CD4-positive, alpha-beta memory T cell (primary cell): ENCODE measurements at regions not wholly inside any gene's neighbourhood (a gene's known extent, or its start where the extent isn't known, plus 50 kb on each side); places are given as distances from the start of the nearest gene placed in this dataset.
"Not testable (repeated sequence)": the region's sequence is repeated elsewhere in the genome, so short reads cannot be mapped to it uniquely, and the experiment has no call there.

Experiments used
- CTCF ChIA-PET: fragments of 350-600 bp; sonication (Branson Sonifier 250); formaldehyde crosslinking; loops from one replicate; lab custom pipeline; 2021; ENCODE audit warnings: inconsistent platforms; ENCODE audit not compliant: partially characterized antibody; lab: Charles Lee
- POLR2A ChIA-PET: fragments of 350-600 bp; sonication (Branson Sonifier 250); formaldehyde crosslinking; loops from one replicate; lab custom pipeline; 2021; ENCODE audit not compliant: partially characterized antibody; lab: Charles Lee
- DNase-seq, 5 donors: peaks; one replicate each; pipeline versions ENCODE4 v3.0.0 to v3.0.0-alpha.2; 2020 to 2022; ENCODE audit warnings: mixed read lengths in 1 of 5
- H3K27ac ChIP-seq: one replicate; pipeline ENCODE4 v1.7.0; 2013; ENCODE audit warnings: low read depth, low read length
- H3K27me3 ChIP-seq: 2 replicates; pipeline ENCODE4 v1.7.0; 2013; ENCODE audit warnings: mild to moderate bottlenecking, low read length, moderate library complexity; ENCODE audit not compliant: insufficient read depth
- H3K36me3 ChIP-seq: 2 replicates; pipeline ENCODE4 v1.7.0; 2013; ENCODE audit warnings: mild to moderate bottlenecking, low read length, moderate library complexity; ENCODE audit not compliant: insufficient read depth
- H3K4me1 ChIP-seq: 2 replicates; pipeline ENCODE4 v1.7.0; 2013; ENCODE audit warnings: mild to moderate bottlenecking, low read length, moderate library complexity; ENCODE audit not compliant: insufficient read depth
- H3K4me3 ChIP-seq, 2 donors: one replicate each; pipeline ENCODE4 v1.7.0; 2013; ENCODE audit warnings: low read length in 2 of 2, mild to moderate bottlenecking in 1 of 2
- H3K9me3 ChIP-seq, 2 donors: one replicate each; pipeline ENCODE4 v1.7.0; 2013; ENCODE audit warnings: low read length in 2 of 2, control low read depth in 1 of 2; ENCODE audit not compliant: control insufficient read depth in 1 of 2
- H3K27ac Mint-ChIP-seq, 7 donors: one replicate each; pipeline ENCODE4 v1.8.0; 2020 to 2021; ENCODE audit warnings: mixed read lengths in 7 of 7, mild to moderate bottlenecking in 6 of 7, inconsistent platforms in 3 of 7, moderate library complexity in 3 of 7
- H3K27me3 Mint-ChIP-seq, 2 donors: one replicate each; pipeline ENCODE4 v1.8.0; 2020 to 2021; ENCODE audit warnings: mixed read lengths in 2 of 2
- H3K36me3 Mint-ChIP-seq, 2 donors: one replicate each; pipeline ENCODE4 v1.8.0; 2020 to 2021; ENCODE audit warnings: mixed read lengths in 2 of 2, inconsistent platforms in 1 of 2, mild to moderate bottlenecking in 1 of 2
- H3K4me1 Mint-ChIP-seq, 4 donors: one replicate each; pipeline ENCODE4 v1.8.0; 2020 to 2021; ENCODE audit warnings: mixed read lengths in 4 of 4, mild to moderate bottlenecking in 1 of 4
- H3K4me3 Mint-ChIP-seq, 8 donors: one replicate each; pipeline ENCODE4 v1.8.0; 2020 to 2021; ENCODE audit warnings: mixed read lengths in 8 of 8, mild to moderate bottlenecking in 7 of 8, moderate library complexity in 6 of 8, inconsistent platforms in 3 of 8
- H3K9me3 Mint-ChIP-seq, 8 donors: one replicate each; pipeline ENCODE4 v1.8.0; 2020 to 2021; ENCODE audit warnings: mixed read lengths in 8 of 8, mild to moderate bottlenecking in 5 of 8, inconsistent platforms in 3 of 8, moderate library complexity in 1 of 8
- intact Hi-C: fragments of 100-400 bp; cut with micrococcal nuclease; formaldehyde crosslinking; loops from one replicate; pipeline ENCODE4 v1.15.1; 2023

- Mint-ChIP-seq H3K27me3 (peaks cover 50 to 56% of the 10 kb centered on the region in 2 donors), H3K9me3 (peaks cover 0 to 22% (median 7%) of the 10 kb centered on the region in 8 donors)
- H3K4me3 ChIP-seq, H3K4me1 ChIP-seq, H3K27ac Mint-ChIP-seq, H3K27ac ChIP-seq, H3K36me3 Mint-ChIP-seq, H3K27me3 ChIP-seq, H3K36me3 ChIP-seq, intact Hi-C loops, DNase-seq, H3K4me3 Mint-ChIP-seq, H3K9me3 ChIP-seq, CTCF ChIA-PET, POLR2A ChIA-PET, H3K4me1 Mint-ChIP-seq: not testable (repeated sequence)
Measured at GRCh38 chr21:9009267-9010016, 1511.9 kb upstream of the TPTE start.

- not testable (repeated sequence) for H3K4me3 ChIP-seq, H3K36me3 ChIP-seq
Measured at GRCh38 chr21:9010121-9010795, 1511.1 kb upstream of the TPTE start.

GRCh38 chr21:9010936-9011890 lies 1510.2 kb upstream of the TPTE start:
- Mint-ChIP-seq H3K9me3 (peaks cover 0 to 20% (median 6%) of the 10 kb centered on the region in 8 donors), H3K27me3 (peaks cover 52 to 55% of the 10 kb centered on the region in 2 donors)
- H3K4me1 ChIP-seq, H3K27ac Mint-ChIP-seq, POLR2A ChIA-PET, H3K27ac ChIP-seq, H3K4me1 Mint-ChIP-seq, H3K4me3 Mint-ChIP-seq, H3K36me3 Mint-ChIP-seq, DNase-seq, H3K9me3 ChIP-seq, H3K27me3 ChIP-seq, H3K4me3 ChIP-seq, CTCF ChIA-PET, intact Hi-C loops, H3K36me3 ChIP-seq: not testable (repeated sequence)

More at GRCh38 chr21:9010121-9010795, 1511.1 kb upstream of the TPTE start:
- H3K27ac ChIP-seq, H3K36me3 Mint-ChIP-seq, H3K27me3 ChIP-seq, H3K27ac Mint-ChIP-seq, H3K4me3 Mint-ChIP-seq, intact Hi-C loops, H3K4me1 ChIP-seq, H3K4me1 Mint-ChIP-seq, POLR2A ChIA-PET, H3K9me3 ChIP-seq, DNase-seq, CTCF ChIA-PET: not testable (repeated sequence)
- Mint-ChIP-seq H3K27me3 (peaks cover 50 to 55% of the 10 kb centered on the region in 2 donors), H3K9me3 (peaks cover 0 to 20% (median 6%) of the 10 kb centered on the region in 8 donors)

- CTCF ChIA-PET, POLR2A ChIA-PET, H3K27me3 ChIP-seq, H3K27ac ChIP-seq, H3K4me3 Mint-ChIP-seq, H3K4me1 ChIP-seq, H3K4me1 Mint-ChIP-seq, intact Hi-C loops, H3K36me3 Mint-ChIP-seq, H3K4me3 ChIP-seq, H3K27ac Mint-ChIP-seq, DNase-seq, H3K36me3 ChIP-seq, H3K9me3 ChIP-seq: not testable (repeated sequence)
- Mint-ChIP-seq H3K27me3 (peaks cover 49 to 51% of the 10 kb centered on the region in 2 donors), H3K9me3 (peaks cover 0 to 20% (median 4%) of the 10 kb centered on the region in 8 donors)
Measured at GRCh38 chr21:9011916-9012315, 1509.5 kb upstream of the TPTE start.

- H3K27ac Mint-ChIP-seq, H3K27me3 ChIP-seq, H3K4me1 Mint-ChIP-seq, H3K36me3 ChIP-seq, H3K4me3 Mint-ChIP-seq, H3K36me3 Mint-ChIP-seq, POLR2A ChIA-PET, H3K27ac ChIP-seq, H3K4me3 ChIP-seq, DNase-seq, CTCF ChIA-PET, intact Hi-C loops, H3K9me3 ChIP-seq, H3K4me1 ChIP-seq: not testable (repeated sequence)
- peaks cover 36 to 38% of the 10 kb centered on the region in 2 donors for H3K27me3 Mint-ChIP-seq
- H3K9me3 Mint-ChIP-seq: peaks cover 0 to 12% (median 2%) of the 10 kb centered on the region in 8 donors
Measured at GRCh38 chr21:9013502-9014242, 1507.7 kb upstream of the TPTE start.

- peaks cover 32 to 33% of the 10 kb centered on the region in 2 donors for H3K27me3 Mint-ChIP-seq
- intact Hi-C loops, H3K9me3 ChIP-seq, H3K4me1 Mint-ChIP-seq, H3K36me3 Mint-ChIP-seq, H3K27me3 ChIP-seq, H3K4me1 ChIP-seq, H3K27ac Mint-ChIP-seq, H3K36me3 ChIP-seq, CTCF ChIA-PET, H3K4me3 Mint-ChIP-seq, H3K4me3 ChIP-seq, H3K27ac ChIP-seq, DNase-seq, POLR2A ChIA-PET: not testable (repeated sequence)
- H3K9me3 Mint-ChIP-seq: peaks cover 0 to 12% (median 2%) of the 10 kb centered on the region in 8 donors
Measured at GRCh38 chr21:9014243-9014734, 1507.1 kb upstream of the TPTE start.
